Stimulated activated naive B cell treated with anti-CD40 and anti-IgM and Interleukin-4, amounts not matched to agents 10 μg/mL and 1 μg/mL and 100 μg/mL, for 72 hours (primary cell): ENCODE measurements at regions not wholly inside any gene's neighbourhood (a gene's known extent, or its start where the extent isn't known, plus 50 kb on each side); places are given as distances from the start of the nearest gene placed in this dataset.

Source experiments
- ATAC-seq, 2 donors: fragments of 150-1000 bp; cut with Tn5 transposase; replicated peaks; 2 replicates each; pipeline ENCODE4 v1.10.0; 2021; ENCODE audit warnings: moderate library complexity in 1 of 2
- DNase-seq: peaks from one replicate; pipeline ENCODE4 v3.0.0; 2021
- H3K27ac Mint-ChIP-seq: one replicate; pipeline ENCODE4 v1.8.0; 2022; ENCODE audit warnings: mild to moderate bottlenecking, mixed read lengths
- H3K27me3 Mint-ChIP-seq, 2 donors: one replicate each; pipeline ENCODE4 v1.8.0; 2022; ENCODE audit warnings: mixed read lengths in 2 of 2
- H3K36me3 Mint-ChIP-seq, 2 donors: one replicate each; pipeline ENCODE4 v1.8.0; 2022; ENCODE audit warnings: mixed read lengths in 2 of 2, mild to moderate bottlenecking in 1 of 2
- H3K4me1 Mint-ChIP-seq, 2 donors: one replicate each; pipeline ENCODE4 v1.8.0; 2022; ENCODE audit warnings: mixed read lengths in 2 of 2, mild to moderate bottlenecking in 1 of 2
- H3K4me3 Mint-ChIP-seq, 2 donors: one replicate each; pipeline ENCODE4 v1.8.0; 2022; ENCODE audit warnings: mild to moderate bottlenecking in 2 of 2, mixed read lengths in 2 of 2, moderate library complexity in 1 of 2
- H3K9me3 Mint-ChIP-seq, 2 donors: one replicate each; pipeline ENCODE4 v1.8.0; 2022; ENCODE audit warnings: mixed read lengths in 2 of 2, mild to moderate bottlenecking in 1 of 2

GRCh38 chr2:41546031-41546430, 501.8 kb upstream of the PKDCC start:
- H3K27ac Mint-ChIP-seq = no peak overlapping the region
- no peak overlapping the region for H3K4me3 Mint-ChIP-seq
- ATAC-seq (no peak), DNase-seq (no peak)
- peaks cover 0 to 2% of the 10 kb centered on the region in 2 donors for H3K9me3 Mint-ChIP-seq
- H3K36me3 Mint-ChIP-seq = peaks cover 0 to 3% of the 10 kb centered on the region in 2 donors
- no peaks in the 10 kb centered on the region for H3K27me3 Mint-ChIP-seq
- peaks cover 0 to 5% of the 10 kb centered on the region in 2 donors for H3K4me1 Mint-ChIP-seq

DNA sequence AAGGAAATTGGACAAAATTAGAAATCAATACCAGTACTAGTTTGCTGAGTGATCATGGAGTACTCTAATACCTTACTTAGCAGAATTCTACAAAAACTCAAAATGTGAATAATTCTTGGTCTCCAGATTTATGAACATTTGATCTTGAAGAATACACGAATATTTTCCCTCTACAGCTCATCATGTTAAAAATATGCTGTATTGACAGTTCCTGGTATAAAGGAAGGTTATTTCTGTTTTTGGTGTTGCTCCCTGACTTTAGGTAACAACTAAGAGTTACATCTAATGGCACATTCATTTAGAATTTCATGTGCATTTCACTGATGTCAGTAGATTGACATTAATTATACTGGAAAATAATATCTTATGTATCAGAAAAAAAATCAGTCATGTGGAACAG, 479.2 kb upstream of the PKDCC start:
- H3K4me3 Mint-ChIP-seq = no peak overlapping the region
- no peak overlapping the region for H3K27ac Mint-ChIP-seq
- H3K4me1 Mint-ChIP-seq = no peaks in the 10 kb centered on the region
- H3K36me3 Mint-ChIP-seq = no peaks in the 10 kb centered on the region
- peaks cover 4% of the 10 kb centered on the region in 2 donors for H3K9me3 Mint-ChIP-seq
- ATAC-seq = no peak
- DNase-seq = no peak
- peaks cover 0 to 3% of the 10 kb centered on the region in 2 donors for H3K27me3 Mint-ChIP-seq

GRCh38 chr2:41572154-41572553, 475.7 kb upstream of the PKDCC start:
- ATAC-seq (no peak), DNase-seq (no peak)
- Mint-ChIP-seq H3K9me3 (peaks cover 4% of the 10 kb centered on the region in 2 donors), H3K27ac (peak overlapping the region; percentile 38), H3K36me3 (no peaks in the 10 kb centered on the region), H3K27me3 (peaks cover 0 to 3% of the 10 kb centered on the region in 2 donors), H3K4me1 (no peaks in the 10 kb centered on the region), H3K4me3 (no peak overlapping the region)

- no peak overlapping the region for H3K27ac Mint-ChIP-seq
- H3K4me1 Mint-ChIP-seq = no peaks in the 10 kb centered on the region
- H3K4me3 Mint-ChIP-seq = no peak overlapping the region
- ATAC-seq (no peak), DNase-seq (no peak)
- no peaks in the 10 kb centered on the region for H3K36me3 Mint-ChIP-seq
- no peaks in the 10 kb centered on the region for H3K9me3 Mint-ChIP-seq
- no peaks in the 10 kb centered on the region for H3K27me3 Mint-ChIP-seq
Measured at GRCh38 chr2:41576423-41576822, 471.4 kb upstream of the PKDCC start.

- Mint-ChIP-seq H3K4me1 (no peaks in the 10 kb centered on the region), H3K27me3 (peaks cover 0 to 6% of the 10 kb centered on the region in 2 donors), H3K4me3 (no peak overlapping the region), H3K36me3 (no peaks in the 10 kb centered on the region), H3K27ac (no peak overlapping the region), H3K9me3 (peaks cover 13 to 18% of the 10 kb centered on the region in 2 donors)
- DNase-seq = no peak
- no peak for ATAC-seq
Measured at GRCh38 chr2:41579806-41580205, 468.0 kb upstream of the PKDCC start.

DNA sequence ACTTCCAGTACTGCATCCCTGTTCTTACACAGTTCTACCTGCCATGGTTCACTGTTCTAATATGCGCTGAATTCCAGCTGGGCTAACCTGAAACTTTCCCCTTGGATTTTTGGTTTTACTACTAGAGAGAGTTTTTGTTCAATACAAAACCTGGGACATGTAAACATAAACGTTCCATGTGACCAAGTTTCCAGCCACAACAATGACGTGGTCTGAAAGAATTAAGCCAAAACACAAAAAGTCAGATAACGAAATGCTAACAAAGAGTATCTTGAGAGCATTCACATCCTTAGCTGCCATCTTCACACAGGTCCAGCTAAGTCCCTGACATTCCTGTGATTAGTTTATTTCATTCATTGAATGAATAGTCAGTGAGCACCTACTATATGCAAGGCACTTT, 467.0 kb upstream of the PKDCC start:
- no peak for ATAC-seq
- no peak overlapping the region for H3K27ac Mint-ChIP-seq
- DNase-seq = no peak
- H3K9me3 Mint-ChIP-seq = peaks cover 19 to 28% of the 10 kb centered on the region in 2 donors
- no peak overlapping the region for H3K4me3 Mint-ChIP-seq
- peaks cover 0 to 6% of the 10 kb centered on the region in 2 donors for H3K27me3 Mint-ChIP-seq
- no peaks in the 10 kb centered on the region for H3K4me1 Mint-ChIP-seq
- no peaks in the 10 kb centered on the region for H3K36me3 Mint-ChIP-seq

GRCh38 chr2:41595240-41595639, 452.6 kb upstream of the PKDCC start:
- Mint-ChIP-seq H3K36me3 (no peaks in the 10 kb centered on the region), H3K9me3 (no peaks in the 10 kb centered on the region), H3K27me3 (peaks cover 0 to 4% of the 10 kb centered on the region in 2 donors), H3K4me1 (no peaks in the 10 kb centered on the region), H3K4me3 (no peak overlapping the region), H3K27ac (no peak overlapping the region)
- no peak for DNase-seq
- no peak for ATAC-seq

GRCh38 chr2:41597680-41598079, 450.1 kb upstream of the PKDCC start:
- H3K4me3 Mint-ChIP-seq = no peak overlapping the region
- no peak for DNase-seq
- no peaks in the 10 kb centered on the region for H3K4me1 Mint-ChIP-seq
- H3K27ac Mint-ChIP-seq = no peak overlapping the region
- no peaks in the 10 kb centered on the region for H3K27me3 Mint-ChIP-seq
- H3K9me3 Mint-ChIP-seq = no peaks in the 10 kb centered on the region
- no peak for ATAC-seq
- no peaks in the 10 kb centered on the region for H3K36me3 Mint-ChIP-seq

DNA sequence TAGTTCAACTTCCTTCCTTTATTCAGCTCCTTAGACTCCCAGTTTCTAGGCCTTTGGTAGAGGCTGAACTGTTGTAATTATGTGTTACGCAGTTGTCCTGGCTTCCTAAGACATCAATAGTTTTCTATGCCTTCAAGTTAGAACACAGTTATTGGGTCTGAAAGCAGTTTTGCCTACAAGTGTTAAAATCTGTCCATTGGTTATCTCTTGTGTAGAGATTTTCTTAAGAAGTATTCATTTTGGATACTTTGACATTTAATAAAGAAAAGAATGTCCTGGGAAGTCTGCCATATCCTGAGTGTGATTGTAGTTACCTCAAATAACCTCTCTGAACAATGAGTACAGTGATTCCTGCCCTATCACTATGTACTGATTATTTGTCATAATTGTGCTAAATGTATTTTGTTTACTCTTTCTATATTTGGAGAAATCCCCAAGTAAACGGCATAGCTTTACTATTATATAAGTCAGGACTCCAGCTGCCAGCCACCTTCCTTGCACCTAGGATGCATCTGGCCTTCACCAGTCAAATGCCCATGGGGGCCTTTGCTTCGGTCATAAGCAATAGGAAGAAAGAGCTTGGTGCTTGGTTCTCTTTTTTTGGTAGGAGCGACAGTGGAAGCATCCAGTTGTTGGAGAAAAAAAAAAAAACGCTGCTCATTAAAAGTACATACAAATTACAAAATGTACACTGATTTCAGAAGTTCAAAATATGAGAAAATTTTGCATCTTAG, 449.5 kb upstream of the PKDCC start:
- no peak for DNase-seq

DNA sequence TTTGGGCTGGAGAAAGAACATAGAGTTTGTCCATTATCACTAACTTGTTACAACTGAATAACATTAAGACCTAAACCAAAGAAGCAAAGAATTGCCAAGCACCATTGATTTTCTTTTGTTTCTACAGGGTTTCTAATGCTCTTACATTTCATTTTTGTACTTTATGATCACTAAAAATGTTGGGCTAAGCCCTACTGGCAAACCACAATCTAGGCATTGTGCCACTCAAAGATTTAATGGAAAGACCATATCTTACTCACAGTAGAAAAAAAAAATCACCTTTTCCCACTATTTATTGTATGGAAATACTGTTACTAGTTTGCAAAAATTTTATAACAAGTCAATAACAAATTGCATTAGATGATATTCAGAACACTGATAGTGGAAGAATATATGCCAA, 447.4 kb upstream of the PKDCC start:
- ATAC-seq = no peak
- no peak overlapping the region for H3K27ac Mint-ChIP-seq

More for the DNA sequence above, 449.5 kb upstream of the PKDCC start:
- no peaks in the 10 kb centered on the region for H3K36me3 Mint-ChIP-seq
- H3K27me3 Mint-ChIP-seq = no peaks in the 10 kb centered on the region
- ATAC-seq = no peak
- H3K9me3 Mint-ChIP-seq = no peaks in the 10 kb centered on the region
- H3K4me1 Mint-ChIP-seq = no peaks in the 10 kb centered on the region
- no peak overlapping the region for H3K4me3 Mint-ChIP-seq
- no peak overlapping the region for H3K27ac Mint-ChIP-seq

GRCh38 chr2:41602341-41602740, 445.5 kb upstream of the PKDCC start:
- Mint-ChIP-seq H3K27me3 (no peaks in the 10 kb centered on the region), H3K9me3 (peaks cover 0 to 3% of the 10 kb centered on the region in 2 donors), H3K27ac (no peak overlapping the region), H3K4me1 (no peaks in the 10 kb centered on the region), H3K4me3 (no peak overlapping the region), H3K36me3 (peaks cover 0 to 9% of the 10 kb centered on the region in 2 donors)
- ATAC-seq (no peak), DNase-seq (no peak)

More for the DNA sequence above, 447.4 kb upstream of the PKDCC start:
- Mint-ChIP-seq H3K4me1 (no peaks in the 10 kb centered on the region), H3K27me3 (no peaks in the 10 kb centered on the region), H3K9me3 (no peaks in the 10 kb centered on the region), H3K4me3 (no peak overlapping the region), H3K36me3 (no peaks in the 10 kb centered on the region)
- no peak for DNase-seq

DNA sequence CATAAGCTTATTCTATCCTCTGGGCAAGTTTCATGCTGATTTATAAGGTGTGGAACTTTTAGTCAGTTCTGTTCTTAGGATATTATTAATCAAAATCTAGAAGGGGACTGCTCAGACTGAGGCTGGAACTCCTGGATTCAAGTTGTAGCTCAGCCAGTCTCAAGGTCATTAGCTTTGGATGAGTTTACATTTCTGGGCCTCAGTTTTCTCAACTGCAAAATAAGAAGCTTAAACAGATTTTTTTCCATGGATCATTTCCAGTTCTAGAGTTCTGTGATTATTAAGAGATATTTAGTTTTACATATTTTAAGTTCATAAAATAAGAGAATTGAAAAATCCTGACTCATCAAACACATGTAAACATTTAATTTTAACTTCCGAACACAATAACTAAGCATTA, 442.5 kb upstream of the PKDCC start:
- no peaks in the 10 kb centered on the region for H3K27me3 Mint-ChIP-seq
- H3K27ac Mint-ChIP-seq = no peak overlapping the region
- no peak overlapping the region for H3K4me3 Mint-ChIP-seq
- no peak for DNase-seq
- H3K36me3 Mint-ChIP-seq = peaks cover 0 to 9% of the 10 kb centered on the region in 2 donors
- no peak for ATAC-seq
- peaks cover 0 to 3% of the 10 kb centered on the region in 2 donors for H3K9me3 Mint-ChIP-seq
- peaks cover under 1 to 22% of the 10 kb centered on the region in 2 donors for H3K4me1 Mint-ChIP-seq

DNA sequence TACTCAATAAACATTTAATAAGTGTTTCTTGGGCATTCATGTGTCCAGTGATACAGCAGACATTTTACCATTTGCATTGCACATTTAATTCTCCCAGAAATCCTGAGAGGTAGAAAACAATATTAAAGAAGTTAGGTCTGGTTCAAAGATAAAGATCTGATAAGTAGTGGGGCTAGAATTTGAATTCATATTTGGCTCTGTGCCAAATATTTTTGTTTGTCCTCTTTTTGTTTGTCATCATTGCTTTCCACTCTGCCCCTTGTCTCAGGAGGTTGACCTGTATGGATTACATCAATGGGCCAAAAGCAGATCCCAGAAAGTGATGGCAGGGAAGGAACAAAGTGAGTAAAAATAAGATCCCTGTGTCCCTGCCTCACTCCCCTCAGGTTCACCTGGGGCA, 441.9 kb upstream of the PKDCC start:
- Mint-ChIP-seq H3K36me3 (peaks cover 0 to 9% of the 10 kb centered on the region in 2 donors), H3K27ac (no peak overlapping the region), H3K27me3 (no peaks in the 10 kb centered on the region), H3K4me1 (peaks cover 4 to 28% of the 10 kb centered on the region in 2 donors), H3K4me3 (no peak overlapping the region), H3K9me3 (peaks cover 0 to 3% of the 10 kb centered on the region in 2 donors)
- no peak for ATAC-seq
- DNase-seq = no peak

DNA sequence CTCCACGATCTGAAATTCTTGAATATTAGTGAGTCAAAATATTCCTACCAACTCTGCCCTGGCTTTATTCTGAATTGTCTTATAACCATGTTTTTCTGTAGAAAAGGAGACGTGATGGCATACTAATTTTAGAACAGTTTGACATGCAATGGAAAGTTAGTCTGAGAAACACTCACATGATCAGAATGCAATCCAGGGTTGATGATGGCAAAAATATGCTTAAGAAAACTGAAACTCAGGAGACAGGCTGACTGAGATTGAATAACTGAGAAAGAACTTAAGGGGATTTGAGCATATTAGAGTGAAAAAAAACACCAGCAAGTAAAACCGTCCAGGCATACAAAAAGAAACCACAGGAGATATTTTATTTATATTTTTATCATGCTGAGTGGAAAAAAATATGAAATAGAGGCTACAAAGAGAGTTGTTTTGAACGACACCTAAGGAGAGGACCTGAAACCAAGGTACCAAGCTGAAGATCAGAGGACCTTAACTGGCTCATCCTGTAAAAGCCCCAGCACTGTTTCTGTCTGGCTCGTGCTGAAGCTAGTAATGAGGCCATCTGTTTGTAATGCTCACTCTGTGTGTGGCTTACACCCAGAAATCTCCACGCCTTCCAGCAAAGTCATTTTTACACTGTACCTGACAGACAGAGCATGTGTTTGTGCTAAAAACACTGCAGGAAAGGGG, 437.2 kb upstream of the PKDCC start:
- Mint-ChIP-seq H3K9me3 (peaks cover 0 to 3% of the 10 kb centered on the region in 2 donors), H3K4me3 (peak overlapping the region; percentile 3 to 20)
- ATAC-seq = peak; percentile 95 to 96

GRCh38 chr2:41618754-41619153, 429.1 kb upstream of the PKDCC start:
- Mint-ChIP-seq H3K36me3 (no peaks in the 10 kb centered on the region), H3K4me3 (no peak overlapping the region), H3K9me3 (peaks cover 0 to 2% of the 10 kb centered on the region in 2 donors), H3K27ac (no peak overlapping the region), H3K27me3 (peaks cover 7 to 11% of the 10 kb centered on the region in 2 donors), H3K4me1 (peaks cover 3 to 8% of the 10 kb centered on the region in 2 donors)
- no peak for ATAC-seq
- no peak for DNase-seq

More for the DNA sequence above, 437.2 kb upstream of the PKDCC start:
- DNase-seq = peak; percentile 54
- Mint-ChIP-seq H3K27ac (peak overlapping the region; percentile 87), H3K27me3 (no peaks in the 10 kb centered on the region), H3K36me3 (peaks cover 0 to 9% of the 10 kb centered on the region in 2 donors), H3K4me1 (peaks cover 8 to 34% of the 10 kb centered on the region in 2 donors)
